Neural cell (in vitro differentiated cells): ENCODE measurements at regions not wholly inside any gene's neighbourhood (a gene's known extent, or its start where the extent isn't known, plus 50 kb on each side); places are given as distances from the start of the nearest gene placed in this dataset.

Experiments used
- EP300 ChIP-seq: fragments of 450-650 bp; conservative IDR thresholded peaks from 2 replicates; pipeline ENCODE4 v1.6.1; 2014; ENCODE audit warnings: antibody characterized with exemption, mild to moderate bottlenecking, moderate library complexity; ENCODE audit not compliant: poor library complexity, severe bottlenecking
- EZH2 ChIP-seq: fragments of 200-600, 300-800 bp; shearing (Covaris generic), sonication (generic); IDR thresholded peaks from 2 replicates; pipeline ENCODE4 v1.6.1; 2014; ENCODE audit warnings: antibody characterized with exemption, low read length, borderline replicate concordance, mild to moderate bottlenecking; ENCODE audit not compliant: insufficient read depth, poor library complexity, severe bottlenecking
- MXI1 ChIP-seq: fragments of 450-650 bp; conservative IDR thresholded peaks from 2 replicates; pipeline ENCODE4 v1.6.1; 2014; ENCODE audit warnings: antibody characterized with exemption, mild to moderate bottlenecking; ENCODE audit not compliant: poor library complexity, severe bottlenecking
- POLR2AphosphoS5 ChIP-seq: IDR thresholded peaks from 2 replicates; pipeline ENCODE4 v1.6.1; 2012
- RAD21 ChIP-seq: fragments of 450-650 bp; conservative IDR thresholded peaks from 2 replicates; pipeline ENCODE4 v1.6.1; 2014; ENCODE audit warnings: antibody characterized with exemption, mild to moderate bottlenecking, moderate library complexity
- TF ChIP-seq, protein P1 (sequence below): fragments of 450-650 bp; IDR thresholded peaks from 2 replicates; pipeline ENCODE4 v1.5.1; 2014; ENCODE audit warnings: antibody characterized with exemption, mild to moderate bottlenecking, moderate library complexity; ENCODE audit not compliant: poor library complexity, severe bottlenecking
- TF ChIP-seq, protein P2 (sequence below): IDR thresholded peaks from 2 replicates; pipeline ENCODE4 v1.6.1; 2012; ENCODE audit warnings: borderline replicate concordance

DNA sequence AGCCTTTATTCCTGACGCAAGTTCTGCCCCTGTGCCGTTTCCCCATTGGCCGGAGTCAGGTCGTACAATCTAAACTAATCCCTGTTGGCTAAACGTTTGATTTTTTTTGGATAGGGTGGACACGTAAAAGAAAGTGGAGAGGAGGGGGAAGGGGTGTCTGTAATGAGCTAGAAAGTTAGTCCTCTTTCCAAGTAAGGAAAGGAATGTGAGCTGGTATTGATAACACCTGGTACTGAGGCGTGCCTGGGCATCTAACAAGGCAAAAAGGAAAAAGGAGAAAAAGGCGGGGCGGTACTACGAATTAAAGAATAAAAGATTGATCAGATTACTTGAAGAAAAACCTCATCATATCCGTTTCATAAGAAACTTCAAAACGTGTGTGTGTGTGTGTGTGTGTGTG lies 665.2 kb downstream of the ANXA1 start:
- TF ChIP-seq, protein P1, sequence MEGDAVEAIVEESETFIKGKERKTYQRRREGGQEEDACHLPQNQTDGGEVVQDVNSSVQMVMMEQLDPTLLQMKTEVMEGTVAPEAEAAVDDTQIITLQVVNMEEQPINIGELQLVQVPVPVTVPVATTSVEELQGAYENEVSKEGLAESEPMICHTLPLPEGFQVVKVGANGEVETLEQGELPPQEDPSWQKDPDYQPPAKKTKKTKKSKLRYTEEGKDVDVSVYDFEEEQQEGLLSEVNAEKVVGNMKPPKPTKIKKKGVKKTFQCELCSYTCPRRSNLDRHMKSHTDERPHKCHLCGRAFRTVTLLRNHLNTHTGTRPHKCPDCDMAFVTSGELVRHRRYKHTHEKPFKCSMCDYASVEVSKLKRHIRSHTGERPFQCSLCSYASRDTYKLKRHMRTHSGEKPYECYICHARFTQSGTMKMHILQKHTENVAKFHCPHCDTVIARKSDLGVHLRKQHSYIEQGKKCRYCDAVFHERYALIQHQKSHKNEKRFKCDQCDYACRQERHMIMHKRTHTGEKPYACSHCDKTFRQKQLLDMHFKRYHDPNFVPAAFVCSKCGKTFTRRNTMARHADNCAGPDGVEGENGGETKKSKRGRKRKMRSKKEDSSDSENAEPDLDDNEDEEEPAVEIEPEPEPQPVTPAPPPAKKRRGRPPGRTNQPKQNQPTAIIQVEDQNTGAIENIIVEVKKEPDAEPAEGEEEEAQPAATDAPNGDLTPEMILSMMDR = no peak
- no peak for TF ChIP-seq MXI1
- TF ChIP-seq, protein P2, sequence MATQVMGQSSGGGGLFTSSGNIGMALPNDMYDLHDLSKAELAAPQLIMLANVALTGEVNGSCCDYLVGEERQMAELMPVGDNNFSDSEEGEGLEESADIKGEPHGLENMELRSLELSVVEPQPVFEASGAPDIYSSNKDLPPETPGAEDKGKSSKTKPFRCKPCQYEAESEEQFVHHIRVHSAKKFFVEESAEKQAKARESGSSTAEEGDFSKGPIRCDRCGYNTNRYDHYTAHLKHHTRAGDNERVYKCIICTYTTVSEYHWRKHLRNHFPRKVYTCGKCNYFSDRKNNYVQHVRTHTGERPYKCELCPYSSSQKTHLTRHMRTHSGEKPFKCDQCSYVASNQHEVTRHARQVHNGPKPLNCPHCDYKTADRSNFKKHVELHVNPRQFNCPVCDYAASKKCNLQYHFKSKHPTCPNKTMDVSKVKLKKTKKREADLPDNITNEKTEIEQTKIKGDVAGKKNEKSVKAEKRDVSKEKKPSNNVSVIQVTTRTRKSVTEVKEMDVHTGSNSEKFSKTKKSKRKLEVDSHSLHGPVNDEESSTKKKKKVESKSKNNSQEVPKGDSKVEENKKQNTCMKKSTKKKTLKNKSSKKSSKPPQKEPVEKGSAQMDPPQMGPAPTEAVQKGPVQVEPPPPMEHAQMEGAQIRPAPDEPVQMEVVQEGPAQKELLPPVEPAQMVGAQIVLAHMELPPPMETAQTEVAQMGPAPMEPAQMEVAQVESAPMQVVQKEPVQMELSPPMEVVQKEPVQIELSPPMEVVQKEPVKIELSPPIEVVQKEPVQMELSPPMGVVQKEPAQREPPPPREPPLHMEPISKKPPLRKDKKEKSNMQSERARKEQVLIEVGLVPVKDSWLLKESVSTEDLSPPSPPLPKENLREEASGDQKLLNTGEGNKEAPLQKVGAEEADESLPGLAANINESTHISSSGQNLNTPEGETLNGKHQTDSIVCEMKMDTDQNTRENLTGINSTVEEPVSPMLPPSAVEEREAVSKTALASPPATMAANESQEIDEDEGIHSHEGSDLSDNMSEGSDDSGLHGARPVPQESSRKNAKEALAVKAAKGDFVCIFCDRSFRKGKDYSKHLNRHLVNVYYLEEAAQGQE = no peak
- TF ChIP-seq EZH2 = no peak
- no peak for TF ChIP-seq EP300
- TF ChIP-seq POLR2AphosphoS5 = no peak
- TF ChIP-seq RAD21 = no peak
